HG02852 (cell line): ENCODE measurements at regions not wholly inside any gene's neighbourhood (a gene's known extent, or its start where the extent isn't known, plus 50 kb on each side); places are given as distances from the start of the nearest gene placed in this dataset.
A peak's percentile ranks its signal among the peaks of the same experiment; 100 is the strongest.
"Not testable (repeated sequence)": the region's sequence is repeated elsewhere in the genome, so short reads cannot be mapped to it uniquely, and the experiment has no call there.

Experiments
- ATAC-seq: cut with Tn5 transposase; IDR thresholded peaks from one replicate; pipeline ENCODE4 v1.9.1; 2021; ENCODE audit warnings: mild to moderate bottlenecking, moderate library complexity; ENCODE audit not compliant: unreplicated experiment

- ATAC-seq, result peak; percentile 38
Measured at GRCh38 chr3:180409883-180410282, 192.1 kb upstream of the TTC14 start.

- no peak for ATAC-seq
Measured at GRCh38 chr3:180414157-180414556, 187.8 kb upstream of the TTC14 start.

GRCh38 chr3:180416111-180416594 lies 185.8 kb upstream of the TTC14 start:
- no peak for ATAC-seq

GRCh38 chr3:180417241-180417640 lies 184.7 kb upstream of the TTC14 start:
- ATAC-seq, result no peak

- no peak for ATAC-seq
Measured at GRCh38 chr3:180420016-180420415, 181.9 kb upstream of the TTC14 start.

GRCh38 chr3:180420804-180421203 lies 181.2 kb upstream of the TTC14 start:
- no peak for ATAC-seq

GRCh38 chr3:180421221-180421620 lies 180.7 kb upstream of the TTC14 start:
- ATAC-seq, result no peak

- no peak for ATAC-seq
Measured at GRCh38 chr3:180421721-180422120, 180.2 kb upstream of the TTC14 start.

GRCh38 chr3:180424305-180424704 lies 177.7 kb upstream of the TTC14 start:
- ATAC-seq, result not testable (repeated sequence)

- ATAC-seq, result no peak
Measured at GRCh38 chr3:180430896-180431295, 171.1 kb upstream of the TTC14 start.

GRCh38 chr3:180433152-180433551 lies 168.8 kb upstream of the TTC14 start:
- ATAC-seq, result no peak

- no peak for ATAC-seq
Measured at GRCh38 chr3:180447136-180447535, 154.8 kb upstream of the TTC14 start.

GRCh38 chr3:180448407-180448806 lies 153.6 kb upstream of the TTC14 start:
- ATAC-seq, result not testable (repeated sequence)

- peak; percentile 47 for ATAC-seq
Measured at GRCh38 chr3:180457225-180457624, 144.7 kb upstream of the TTC14 start.

GRCh38 chr3:180466401-180467011 lies 135.5 kb upstream of the TTC14 start:
- ATAC-seq, result no peak

GRCh38 chr3:180467177-180467576 lies 134.8 kb upstream of the TTC14 start:
- ATAC-seq, result no peak

GRCh38 chr3:180469149-180469548 lies 132.8 kb upstream of the TTC14 start:
- ATAC-seq, result no peak

GRCh38 chr3:180478695-180479094 lies 123.3 kb upstream of the TTC14 start:
- no peak for ATAC-seq

GRCh38 chr3:180492047-180492446 lies 109.9 kb upstream of the TTC14 start:
- ATAC-seq, result no peak

GRCh38 chr3:180496995-180497394 lies 105.0 kb upstream of the TTC14 start:
- ATAC-seq, result no peak

GRCh38 chr3:180516368-180516767 lies 85.6 kb upstream of the TTC14 start:
- no peak for ATAC-seq

- no peak for ATAC-seq
Measured at GRCh38 chr3:180523040-180523439, 78.9 kb upstream of the TTC14 start.

- no peak for ATAC-seq
Measured at GRCh38 chr3:180528843-180529242, 73.1 kb upstream of the TTC14 start.
